ENCODE measurements at regions not wholly inside any gene's neighbourhood (a gene's known extent, or its start where the extent isn't known, plus 50 kb on each side); places are given as distances from the start of the nearest gene placed in this dataset.

DNA sequence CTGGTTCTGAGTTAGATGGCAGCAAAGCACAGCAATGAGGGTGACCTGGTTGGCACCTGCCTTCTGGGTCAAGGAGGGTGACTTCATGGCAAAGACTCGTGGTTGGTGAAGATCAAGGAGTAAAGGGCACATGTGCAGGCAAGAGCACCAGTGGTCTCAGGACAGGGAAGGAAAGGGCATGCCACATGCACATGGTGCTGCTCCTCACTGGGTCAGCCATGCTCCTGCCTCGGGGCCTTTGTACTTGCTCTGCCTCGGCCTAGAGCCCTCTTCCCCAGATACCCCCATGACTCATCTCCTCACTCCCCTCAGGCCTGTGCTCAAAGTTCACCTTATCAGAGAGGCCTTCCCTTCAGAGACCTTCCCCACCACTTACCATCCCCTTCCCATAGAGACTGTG is 106.7 kb upstream of the KDM7A start:
- RAD21 ChIA-PET (ENCODE audit: unreplicated experiment), result no interaction called here
- no peak for FAIRE-seq
- no peak overlapping the region for H3K4me3 ChIP-seq
- in situ Hi-C loops (cut with MboI), result no loop called here
- H3K4me2 ChIP-seq (ENCODE audit: control insufficient read depth, insufficient read depth), result no peak overlapping the region
- DNase-seq (ENCODE audit: low read depth, low spot score), result no peak
- no peaks in the 10 kb centered on the region; the same call in 2 of the 3 replicates for H3K9me3 ChIP-seq (replicated peaks; ENCODE audit: control insufficient read depth, insufficient read depth, low read length)
- H3K9ac ChIP-seq (ENCODE audit: control insufficient read depth, insufficient read depth, low read length), result no peak overlapping the region
- no peak for TF ChIP-seq BCL11A (IDR thresholded peaks at IDR 0.05; ENCODE audit: low read depth, low read length)
- no peak for TF ChIP-seq RB1 (IDR thresholded peaks at IDR 0.05; ENCODE audit: borderline replicate concordance)
- TF ChIP-seq PAX8 (IDR thresholded peaks at IDR 0.05), result no peak
- TF ChIP-seq, protein P1, sequence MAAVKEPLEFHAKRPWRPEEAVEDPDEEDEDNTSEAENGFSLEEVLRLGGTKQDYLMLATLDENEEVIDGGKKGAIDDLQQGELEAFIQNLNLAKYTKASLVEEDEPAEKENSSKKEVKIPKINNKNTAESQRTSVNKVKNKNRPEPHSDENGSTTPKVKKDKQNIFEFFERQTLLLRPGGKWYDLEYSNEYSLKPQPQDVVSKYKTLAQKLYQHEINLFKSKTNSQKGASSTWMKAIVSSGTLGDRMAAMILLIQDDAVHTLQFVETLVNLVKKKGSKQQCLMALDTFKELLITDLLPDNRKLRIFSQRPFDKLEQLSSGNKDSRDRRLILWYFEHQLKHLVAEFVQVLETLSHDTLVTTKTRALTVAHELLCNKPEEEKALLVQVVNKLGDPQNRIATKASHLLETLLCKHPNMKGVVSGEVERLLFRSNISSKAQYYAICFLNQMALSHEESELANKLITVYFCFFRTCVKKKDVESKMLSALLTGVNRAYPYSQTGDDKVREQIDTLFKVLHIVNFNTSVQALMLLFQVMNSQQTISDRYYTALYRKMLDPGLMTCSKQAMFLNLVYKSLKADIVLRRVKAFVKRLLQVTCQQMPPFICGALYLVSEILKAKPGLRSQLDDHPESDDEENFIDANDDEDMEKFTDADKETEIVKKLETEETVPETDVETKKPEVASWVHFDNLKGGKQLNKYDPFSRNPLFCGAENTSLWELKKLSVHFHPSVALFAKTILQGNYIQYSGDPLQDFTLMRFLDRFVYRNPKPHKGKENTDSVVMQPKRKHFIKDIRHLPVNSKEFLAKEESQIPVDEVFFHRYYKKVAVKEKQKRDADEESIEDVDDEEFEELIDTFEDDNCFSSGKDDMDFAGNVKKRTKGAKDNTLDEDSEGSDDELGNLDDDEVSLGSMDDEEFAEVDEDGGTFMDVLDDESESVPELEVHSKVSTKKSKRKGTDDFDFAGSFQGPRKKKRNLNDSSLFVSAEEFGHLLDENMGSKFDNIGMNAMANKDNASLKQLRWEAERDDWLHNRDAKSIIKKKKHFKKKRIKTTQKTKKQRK (IDR thresholded peaks at IDR 0.05; ENCODE audit: low read depth, low read length), result no peak
- no peak for TF ChIP-seq NR2C2 (IDR thresholded peaks at IDR 0.05; ENCODE audit: borderline replicate concordance, control insufficient read depth, insufficient read length, low read depth)
- peaks cover 4% of the 10 kb centered on the region; the same call in 1 of the 2 replicates for H4K20me1 ChIP-seq (ENCODE audit: control insufficient read depth, insufficient read depth)
- SMC1A ChIA-PET (ENCODE audit: uncharacterized antibody, unreplicated experiment), result no interaction called here
- H3K27me3 ChIP-seq (replicated peaks in 1 of 2; ENCODE audit: control insufficient read depth in 2 of 2, insufficient read depth in 2 of 2, low read length in 1 of 2), result peaks cover 0 to 4% of the 10 kb centered on the region in 2 experiments; a peak in 2 of 4 replicates
- no peaks in the 10 kb centered on the region for H3K79me2 ChIP-seq (ENCODE audit: control insufficient read depth, insufficient read depth, low read length)
- H2AFZ ChIP-seq (ENCODE audit: control insufficient read depth, low read depth, low read length), result no peak overlapping the region
- H3K36me3 ChIP-seq (ENCODE audit: control insufficient read depth in 2 of 2, insufficient read depth in 2 of 2, low read length in 1 of 2), result no peaks in the 10 kb centered on the region
- no TSS peak for BruUV-seq (replicated peaks)
- H3K27ac ChIP-seq (ENCODE audit: control insufficient read depth, insufficient read depth), result no peak overlapping the region
- 0% methylated on average over 3 of the region's 3 CpGs for WGBS (ENCODE audit: insufficient coverage, insufficient replicate concordance, low lambda C conversion rate, missing lambda C conversion rate)
- intact Hi-C loops (cut with micrococcal nuclease; ENCODE audit: unreplicated experiment), result no loop called here
- POLR2A ChIA-PET, result no interaction called here
- CTCF ChIA-PET, result no interaction called here
- ATAC-seq, result no peak
- H3K4me1 ChIP-seq (ENCODE audit: control insufficient read depth, insufficient read depth, low read length), result no peaks in the 10 kb centered on the region

Measured in GM12878 (cell line).